ENCODE measurements at regions not wholly inside any gene's neighbourhood (a gene's known extent, or its start where the extent isn't known, plus 50 kb on each side); places are given as distances from the start of the nearest gene placed in this dataset.

- H3K36me3 ChIP-seq (ENCODE audit: control insufficient read depth, insufficient read depth, low read length), result no peaks in the 10 kb centered on the region
- no peak for TF ChIP-seq CTCF (IDR thresholded peaks at IDR 0.05; ENCODE audit: insufficient read depth, low read length, poor library complexity, severe bottlenecking)
- no peak for DNase-seq (ENCODE audit: extremely low read depth, insufficient read length)
- no peak overlapping the region for H3K4me3 ChIP-seq (replicated peaks; ENCODE audit: low read depth, low read length)
- H3K27me3 ChIP-seq (replicated peaks; ENCODE audit: control insufficient read depth, insufficient read depth, low read length), result no peaks in the 10 kb centered on the region
These were observed 104.9 kb downstream of the XRCC2 start for GRCh38 chr7:152571068-152571467.

GRCh38 chr7:152568972-152569371 is 107.0 kb downstream of the XRCC2 start:
- Histone ChIP-seq H3K4me3 (replicated peaks; ENCODE audit: low read depth, low read length) (no peak overlapping the region), H3K36me3 (ENCODE audit: control insufficient read depth, insufficient read depth, low read length) (no peaks in the 10 kb centered on the region), H3K27me3 (replicated peaks; ENCODE audit: control insufficient read depth, insufficient read depth, low read length) (no peaks in the 10 kb centered on the region)
- no peak for TF ChIP-seq CTCF (IDR thresholded peaks at IDR 0.05; ENCODE audit: insufficient read depth, low read length, poor library complexity, severe bottlenecking)
- no peak for DNase-seq (ENCODE audit: extremely low read depth, insufficient read length)

DNA sequence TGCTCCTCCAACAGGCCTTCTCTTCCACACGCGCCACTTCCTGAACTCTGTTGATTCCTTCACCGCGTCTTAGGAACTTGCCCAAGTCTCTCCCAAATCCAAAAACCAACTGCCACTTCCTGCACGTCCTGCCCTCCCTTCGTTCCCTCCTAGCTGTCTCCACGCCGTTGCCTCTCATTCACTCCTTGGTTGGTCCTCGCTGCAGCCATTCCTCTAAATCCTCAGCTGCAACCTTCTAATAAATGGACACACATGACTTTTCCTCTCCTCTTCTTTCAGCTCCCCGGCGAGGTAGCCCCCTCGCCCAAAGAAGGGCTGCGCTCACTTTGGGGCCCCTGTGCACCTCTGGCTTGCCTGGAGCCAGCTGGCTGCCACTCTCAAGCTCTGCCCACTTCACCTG is 110.2 kb downstream of the XRCC2 start:
- Histone ChIP-seq H3K4me3 (replicated peaks; ENCODE audit: low read depth, low read length) (no peak overlapping the region), H3K27me3 (replicated peaks; ENCODE audit: control insufficient read depth, insufficient read depth, low read length) (no peaks in the 10 kb centered on the region), H3K36me3 (ENCODE audit: control insufficient read depth, insufficient read depth, low read length) (no peaks in the 10 kb centered on the region)
- no peak for TF ChIP-seq CTCF (IDR thresholded peaks at IDR 0.05; ENCODE audit: insufficient read depth, low read length, poor library complexity, severe bottlenecking)
- DNase-seq (ENCODE audit: extremely low read depth, insufficient read length), result no peak

- DNase-seq (ENCODE audit: extremely low read depth, insufficient read length), result no peak
- H3K36me3 ChIP-seq (ENCODE audit: control insufficient read depth, insufficient read depth, low read length), result no peaks in the 10 kb centered on the region
- TF ChIP-seq CTCF (IDR thresholded peaks at IDR 0.05; ENCODE audit: insufficient read depth, low read length, poor library complexity, severe bottlenecking), result no peak
- no peak overlapping the region for H3K4me3 ChIP-seq (replicated peaks; ENCODE audit: low read depth, low read length)
- no peaks in the 10 kb centered on the region for H3K27me3 ChIP-seq (replicated peaks; ENCODE audit: control insufficient read depth, insufficient read depth, low read length)
These were observed 111.2 kb downstream of the XRCC2 start for GRCh38 chr7:152564656-152565250.

DNA sequence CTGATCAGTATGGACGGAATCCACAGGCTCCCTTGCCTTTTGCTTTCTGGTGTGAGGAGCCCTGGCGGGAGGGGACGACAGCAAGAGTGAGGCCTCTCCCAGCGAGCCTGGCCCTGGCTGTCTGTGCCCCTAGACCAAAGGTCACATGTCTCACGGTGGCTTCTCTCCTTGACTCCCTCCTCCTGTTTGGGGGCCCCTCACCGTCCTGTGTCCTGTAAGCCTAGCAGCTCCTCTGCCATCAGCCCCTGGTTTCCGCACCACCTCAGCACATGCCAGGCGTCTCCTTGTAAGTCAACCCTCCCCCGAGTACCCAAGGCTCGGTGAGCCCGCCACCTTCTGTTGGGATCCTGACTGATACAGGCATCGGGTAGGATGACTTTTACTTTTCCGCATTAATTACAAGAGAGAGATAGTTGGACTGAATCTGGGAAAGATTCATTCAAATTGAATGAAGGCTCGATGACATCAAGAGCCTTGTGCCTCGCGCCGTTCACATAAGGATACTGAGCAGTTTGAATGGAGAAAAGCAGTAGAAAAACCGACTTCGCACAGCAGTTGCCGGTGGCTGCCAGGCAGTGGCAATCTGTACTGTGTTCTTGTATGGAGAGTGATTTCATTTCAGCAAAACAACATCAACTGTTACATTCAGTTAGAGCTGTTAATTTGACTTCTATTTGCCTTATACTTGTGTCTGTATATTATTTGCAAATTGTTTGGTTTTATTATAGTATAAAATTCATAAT is 119.8 kb downstream of the XRCC2 start:
- DNase-seq (ENCODE audit: extremely low read depth, insufficient read length), result no peak
- no peak for TF ChIP-seq CTCF (IDR thresholded peaks at IDR 0.05; ENCODE audit: insufficient read depth, low read length, poor library complexity, severe bottlenecking)
- Histone ChIP-seq H3K4me3 (replicated peaks; ENCODE audit: low read depth, low read length) (no peak overlapping the region), H3K36me3 (ENCODE audit: control insufficient read depth, insufficient read depth, low read length) (no peaks in the 10 kb centered on the region), H3K27me3 (replicated peaks; ENCODE audit: control insufficient read depth, insufficient read depth, low read length) (no peaks in the 10 kb centered on the region)
